Mesenchymal stem cell (in vitro differentiated cells and primary cell): ENCODE measurements at regions not wholly inside any gene's neighbourhood (a gene's known extent, or its start where the extent isn't known, plus 50 kb on each side); places are given as distances from the start of the nearest gene placed in this dataset.

Source experiments
- DNase-seq: peaks from one replicate; pipeline ENCODE4 v3.0.0-alpha.2; 2013
- H2AFZ ChIP-seq: one replicate; pipeline ENCODE4 v1.6.1; 2013; ENCODE audit warnings: low read depth, mild to moderate bottlenecking, control low read depth, inconsistent platforms, low read length, moderate library complexity
- H2AK5ac ChIP-seq: 2 replicates; pipeline ENCODE4 v1.6.1; 2013; ENCODE audit warnings: low read length, moderate library complexity, mild to moderate bottlenecking, inconsistent platforms; ENCODE audit not compliant: severe bottlenecking
- H2BK120ac ChIP-seq: one replicate; pipeline ENCODE4 v1.6.1; 2013; ENCODE audit warnings: low read depth, mild to moderate bottlenecking, inconsistent platforms, low read length, moderate library complexity
- H2BK12ac ChIP-seq, 2 experiments: one replicate each; pipeline ENCODE4 v1.6.1; 2013; ENCODE audit warnings: inconsistent platforms in 2 of 2, low read length in 2 of 2, mild to moderate bottlenecking in 2 of 2, moderate library complexity in 2 of 2, control low read depth in 1 of 2
- H2BK15ac ChIP-seq: one replicate; pipeline ENCODE4 v1.6.1; 2013; ENCODE audit warnings: mild to moderate bottlenecking, low read depth, inconsistent platforms; ENCODE audit not compliant: poor library complexity, severe bottlenecking
- H2BK5ac ChIP-seq: 2 replicates; pipeline ENCODE4 v1.6.1; 2013; ENCODE audit warnings: low read depth, mild to moderate bottlenecking, low read length, control low read depth, inconsistent platforms; ENCODE audit not compliant: poor library complexity, severe bottlenecking
- H3K14ac ChIP-seq, 2 experiments: one replicate each; pipeline ENCODE4 v1.6.1; 2013; ENCODE audit warnings: inconsistent platforms in 2 of 2, low read length in 2 of 2, control low read depth in 1 of 2, mild to moderate bottlenecking in 1 of 2, moderate library complexity in 1 of 2
- H3K18ac ChIP-seq, 2 experiments: one replicate each; pipeline ENCODE4 v1.6.1; 2013; ENCODE audit warnings: inconsistent platforms in 2 of 2, low read length in 2 of 2, control low read depth in 1 of 2, low read depth in 1 of 2, mild to moderate bottlenecking in 1 of 2
- H3K23ac ChIP-seq, 2 experiments: one replicate each; pipeline ENCODE4 v1.6.1; 2013; ENCODE audit warnings: inconsistent platforms in 2 of 2, low read length in 2 of 2, mild to moderate bottlenecking in 2 of 2, moderate library complexity in 2 of 2, control low read depth in 1 of 2
- H3K27ac ChIP-seq: 2 replicates; pipeline ENCODE4 v1.5.1; 2013; ENCODE audit warnings: mild to moderate bottlenecking, moderate library complexity, low read length, control low read depth, inconsistent platforms; ENCODE audit not compliant: poor library complexity, severe bottlenecking
- H3K27me3 ChIP-seq, 2 experiments: 2 replicates each; pipeline versions ENCODE4 v1.6.1 to v1.7.0; 2013; ENCODE audit warnings: low read length in 2 of 2, mild to moderate bottlenecking in 2 of 2, moderate library complexity in 2 of 2, control low read depth in 1 of 2, inconsistent platforms in 1 of 2; ENCODE audit not compliant: control insufficient read depth in 1 of 2, insufficient read depth in 1 of 2
- H3K36me3 ChIP-seq, 2 experiments: 2 replicates each; pipeline versions ENCODE4 v1.6.1 to v1.7.0; 2013; ENCODE audit warnings: low read length in 2 of 2, control low read depth in 1 of 2, inconsistent platforms in 1 of 2, low read depth in 1 of 2, mild to moderate bottlenecking in 1 of 2; ENCODE audit not compliant: insufficient read depth in 2 of 2, control insufficient read depth in 1 of 2
- H3K4ac ChIP-seq, 2 experiments: one replicate each; pipeline ENCODE4 v1.6.1; 2013; ENCODE audit warnings: inconsistent platforms in 2 of 2, low read length in 2 of 2, mild to moderate bottlenecking in 2 of 2, moderate library complexity in 2 of 2, control low read depth in 1 of 2, low read depth in 1 of 2
- H3K4me1 ChIP-seq: 2 replicates; pipeline ENCODE4 v1.6.1; 2013; ENCODE audit warnings: low read depth, low read length, control low read depth; ENCODE audit not compliant: control insufficient read depth, insufficient read depth
- H3K4me2 ChIP-seq: 2 replicates; pipeline ENCODE4 v1.6.1; 2013; ENCODE audit warnings: low read length, mild to moderate bottlenecking, inconsistent platforms; ENCODE audit not compliant: poor library complexity, severe bottlenecking
- H3K4me3 ChIP-seq, 2 experiments: 2 replicates each; pipeline versions ENCODE4 v1.5.1 to v1.7.0; 2013; ENCODE audit warnings: low read length in 2 of 2, mild to moderate bottlenecking in 2 of 2, control low read depth in 1 of 2, low read depth in 1 of 2; ENCODE audit not compliant: insufficient read depth in 1 of 2
- H3K79me1 ChIP-seq: replicated peaks from 2 replicates; pipeline ENCODE4 v1.6.1; 2013; ENCODE audit warnings: mild to moderate bottlenecking, control low read depth, low read length, inconsistent platforms; ENCODE audit not compliant: poor library complexity, severe bottlenecking
- H3K9ac ChIP-seq: 2 replicates; pipeline ENCODE4 v1.7.0; 2013; ENCODE audit warnings: mild to moderate bottlenecking, low read length, moderate library complexity
- H3K9me3 ChIP-seq: 2 replicates; pipeline ENCODE4 v1.7.0; 2013; ENCODE audit warnings: mild to moderate bottlenecking, low read length; ENCODE audit not compliant: control insufficient read depth
- H4K8ac ChIP-seq: one replicate; pipeline ENCODE4 v1.6.1; 2013; ENCODE audit warnings: inconsistent platforms, mild to moderate bottlenecking, low read length, moderate library complexity
- H4K91ac ChIP-seq: one replicate; pipeline ENCODE4 v1.6.1; 2013; ENCODE audit warnings: mild to moderate bottlenecking, low read length, inconsistent platforms
- WGBS: methylation state at CpG from one replicate; pipeline ENCODE4 v1.1.7; 2013; ENCODE audit warnings: mixed read lengths; 5-methylcytosine and 5-hydroxymethylcytosine counted together

- Histone ChIP-seq H4K91ac (no peak overlapping the region), H3K9me3 (no peaks in the 10 kb centered on the region), H2BK120ac (no peak overlapping the region), H3K4me3 (no peak overlapping the region), H3K9ac (no peak overlapping the region), H2AFZ (no peak overlapping the region), H2BK15ac (no peak overlapping the region), H3K4ac (no peak overlapping the region), H3K18ac (no peak overlapping the region), H3K27ac (no peak overlapping the region), H3K14ac (no peak overlapping the region), H3K27me3 (no peaks in the 10 kb centered on the region), H3K79me1 (no peaks in the 10 kb centered on the region), H3K4me1 (no peaks in the 10 kb centered on the region), H3K4me2 (no peak overlapping the region), H2BK5ac (no peak overlapping the region), H2BK12ac (no peak overlapping the region), H4K8ac (no peak overlapping the region), H2AK5ac (no peak overlapping the region), H3K36me3 (no peaks in the 10 kb centered on the region), H3K23ac (no peak overlapping the region)
- no peak for DNase-seq
- 60% methylated on average over 1 of the region's 2 CpGs for WGBS
Measured at GRCh38 chr13:65091031-65091430, 2139.1 kb downstream of the PCDH9 start.

GRCh38 chr13:65090186-65090585, 2139.9 kb downstream of the PCDH9 start:
- Histone ChIP-seq H3K18ac (no peak overlapping the region), H3K4me2 (no peak overlapping the region), H3K4me3 (no peak overlapping the region), H3K9me3 (no peaks in the 10 kb centered on the region), H3K9ac (no peak overlapping the region), H3K14ac (no peak overlapping the region), H2BK12ac (no peak overlapping the region), H2BK5ac (no peak overlapping the region), H3K79me1 (no peaks in the 10 kb centered on the region), H4K91ac (no peak overlapping the region), H4K8ac (no peak overlapping the region), H2AK5ac (no peak overlapping the region), H3K23ac (no peak overlapping the region), H2AFZ (no peak overlapping the region), H3K4ac (no peak overlapping the region), H3K27ac (no peak overlapping the region), H2BK120ac (no peak overlapping the region), H3K4me1 (no peaks in the 10 kb centered on the region), H3K36me3 (no peaks in the 10 kb centered on the region), H2BK15ac (no peak overlapping the region), H3K27me3 (no peaks in the 10 kb centered on the region)
- no peak for DNase-seq

GRCh38 chr13:65088906-65089305, 2141.2 kb downstream of the PCDH9 start:
- Histone ChIP-seq H3K36me3 (no peaks in the 10 kb centered on the region), H4K8ac (no peak overlapping the region), H2BK5ac (no peak overlapping the region), H3K79me1 (no peaks in the 10 kb centered on the region), H3K23ac (no peak overlapping the region), H2AK5ac (no peak overlapping the region), H2BK12ac (no peak overlapping the region), H3K9me3 (no peaks in the 10 kb centered on the region), H3K27me3 (no peaks in the 10 kb centered on the region), H3K4me1 (no peaks in the 10 kb centered on the region), H3K14ac (no peak overlapping the region), H3K4ac (no peak overlapping the region), H3K4me2 (no peak overlapping the region), H4K91ac (no peak overlapping the region), H3K4me3 (no peak overlapping the region), H3K18ac (no peak overlapping the region), H2BK120ac (no peak overlapping the region), H3K9ac (no peak overlapping the region), H3K27ac (no peak overlapping the region), H2BK15ac (no peak overlapping the region), H2AFZ (no peak overlapping the region)
- no peak for DNase-seq

GRCh38 chr13:65085977-65086376, 2144.2 kb downstream of the PCDH9 start:
- Histone ChIP-seq H3K27ac (no peak overlapping the region), H3K9me3 (no peaks in the 10 kb centered on the region), H3K4me1 (no peaks in the 10 kb centered on the region), H3K27me3 (no peaks in the 10 kb centered on the region), H2BK12ac (no peak overlapping the region), H2AK5ac (no peak overlapping the region), H3K4ac (no peak overlapping the region), H3K14ac (no peak overlapping the region), H4K8ac (no peak overlapping the region), H4K91ac (no peak overlapping the region), H3K4me3 (no peak overlapping the region), H3K36me3 (no peaks in the 10 kb centered on the region), H2BK15ac (no peak overlapping the region), H3K18ac (no peak overlapping the region), H3K9ac (no peak overlapping the region), H3K79me1 (no peaks in the 10 kb centered on the region), H2BK5ac (no peak overlapping the region), H3K4me2 (no peak overlapping the region), H2BK120ac (no peak overlapping the region), H3K23ac (no peak overlapping the region), H2AFZ (no peak overlapping the region)
- no peak for DNase-seq
- 100% methylated on average over 4 of the region's 6 CpGs for WGBS
